Muscle layer of colon (tissue), 2 donors: ENCODE measurements at regions not wholly inside any gene's neighbourhood (a gene's known extent, or its start where the extent isn't known, plus 50 kb on each side); places are given as distances from the start of the nearest gene placed in this dataset.
"Not testable (repeated sequence)": the region's sequence is repeated elsewhere in the genome, so short reads cannot be mapped to it uniquely, and the experiment has no call there.

Experiments
- H3K27ac ChIP-seq: one replicate; pipeline ENCODE4 v1.7.0; 2013; ENCODE audit warnings: low read depth, mild to moderate bottlenecking, low read length, moderate library complexity
- H3K27me3 ChIP-seq, 2 donors: one replicate each; pipeline ENCODE4 v1.7.0; 2013; ENCODE audit warnings: low read length in 2 of 2, mild to moderate bottlenecking in 2 of 2; ENCODE audit not compliant: insufficient read depth in 2 of 2, control insufficient read depth in 1 of 2
- H3K36me3 ChIP-seq: one replicate; pipeline ENCODE4 v1.7.0; 2013; ENCODE audit warnings: mild to moderate bottlenecking, low read length; ENCODE audit not compliant: insufficient read depth
- H3K4me1 ChIP-seq: one replicate; pipeline ENCODE4 v1.7.0; 2013; ENCODE audit warnings: mild to moderate bottlenecking, low read length; ENCODE audit not compliant: insufficient read depth
- H3K4me3 ChIP-seq, 2 donors: one replicate each; pipeline ENCODE4 v1.7.0; 2013; ENCODE audit warnings: low read length in 2 of 2, low read depth in 1 of 2, mild to moderate bottlenecking in 1 of 2, moderate library complexity in 1 of 2
- H3K9ac ChIP-seq: one replicate; pipeline ENCODE4 v1.7.0; 2013; ENCODE audit warnings: low read length
- H3K9me3 ChIP-seq: one replicate; pipeline ENCODE4 v1.7.0; 2013; ENCODE audit warnings: mild to moderate bottlenecking, low read length
- donor health status: abdominal sarcoma.
- donor health status: Adenocarcinoma of cecum.

DNA sequence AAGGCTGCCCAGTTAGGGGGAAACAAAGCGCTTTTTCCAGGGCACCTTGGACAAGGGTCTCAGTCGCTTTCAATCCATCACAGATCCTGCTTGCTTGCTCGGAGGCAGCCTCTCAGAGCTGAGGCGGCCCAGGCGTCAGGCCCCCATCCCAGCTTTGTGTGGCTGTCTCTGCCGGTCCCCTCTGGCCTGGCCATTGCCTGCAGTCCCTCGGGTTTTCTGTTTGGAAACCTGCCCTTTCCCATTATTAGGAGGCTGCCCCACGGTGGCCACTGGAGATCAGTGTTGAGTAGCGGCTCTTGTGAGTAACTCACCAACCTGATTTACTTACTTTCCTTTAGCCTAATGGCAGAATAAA lies 216.1 kb downstream of the GLRX3 start:
- H3K4me1 ChIP-seq: no peaks in the 10 kb centered on the region
- no peaks in the 10 kb centered on the region for H3K36me3 ChIP-seq
- no peak overlapping the region for H3K9ac ChIP-seq
- H3K27ac ChIP-seq: no peak overlapping the region
- no peaks in the 10 kb centered on the region for H3K9me3 ChIP-seq
- H3K4me3 ChIP-seq: no peak overlapping the region
- no peaks in the 10 kb centered on the region for H3K27me3 ChIP-seq

DNA sequence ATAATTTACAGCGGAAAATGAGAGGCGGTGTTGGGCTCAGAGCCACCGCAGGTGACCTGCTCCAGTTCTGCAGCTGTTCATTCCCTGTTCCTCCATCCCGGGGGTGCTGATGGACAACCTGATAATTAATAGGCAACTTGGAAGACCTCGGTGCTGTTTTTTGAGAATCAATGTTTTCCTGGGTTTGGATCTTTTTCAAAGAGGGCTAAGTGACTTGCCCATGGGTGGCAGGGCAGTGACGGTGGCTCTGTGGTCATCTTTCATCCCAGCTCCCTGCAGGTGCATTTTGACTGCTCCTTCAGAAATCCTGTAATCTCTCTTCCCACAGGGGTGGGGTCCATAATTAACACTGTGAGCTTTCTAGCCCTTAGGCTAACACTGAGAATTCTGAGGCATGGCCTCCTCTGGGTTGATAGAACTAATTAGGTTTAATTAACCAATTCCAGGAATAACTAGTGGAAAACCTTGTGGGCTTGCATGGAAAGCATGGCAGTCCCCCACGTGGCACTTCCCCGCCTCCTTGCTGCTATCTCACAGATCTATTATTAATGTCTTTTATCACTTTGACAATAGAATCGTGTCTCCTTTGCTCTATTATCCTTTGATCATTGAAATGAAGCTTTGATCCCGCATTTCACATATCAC lies 217.9 kb downstream of the GLRX3 start:
- Histone ChIP-seq H3K27me3 (no peaks in the 10 kb centered on the region), H3K4me3 (no peak overlapping the region), H3K9me3 (no peaks in the 10 kb centered on the region), H3K9ac (no peak overlapping the region), H3K36me3 (no peaks in the 10 kb centered on the region), H3K4me1 (no peaks in the 10 kb centered on the region), H3K27ac (no peak overlapping the region)

DNA sequence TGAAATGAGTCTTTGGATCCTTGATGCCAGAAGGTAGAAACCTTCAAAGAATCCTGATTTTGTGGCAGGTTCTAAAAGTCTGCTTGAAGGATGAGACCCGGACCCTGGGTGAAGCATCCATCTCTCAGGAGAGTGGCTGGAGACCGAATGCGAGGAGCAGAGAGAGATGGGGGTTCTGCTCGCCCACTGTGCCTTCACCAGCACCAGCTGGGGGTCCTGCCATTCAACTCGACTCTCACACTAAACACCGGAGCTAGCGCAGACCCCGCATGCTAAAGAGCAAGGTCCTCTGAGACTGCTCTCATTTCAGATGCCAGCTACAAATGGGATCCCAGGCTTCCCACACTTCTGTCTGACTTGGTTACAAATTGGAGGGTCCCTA lies 218.4 kb downstream of the GLRX3 start:
- H3K4me3 ChIP-seq: no peak overlapping the region
- H3K36me3 ChIP-seq: no peaks in the 10 kb centered on the region
- no peaks in the 10 kb centered on the region for H3K9me3 ChIP-seq
- no peaks in the 10 kb centered on the region for H3K27me3 ChIP-seq
- no peak overlapping the region for H3K27ac ChIP-seq
- no peaks in the 10 kb centered on the region for H3K4me1 ChIP-seq
- no peak overlapping the region for H3K9ac ChIP-seq

DNA sequence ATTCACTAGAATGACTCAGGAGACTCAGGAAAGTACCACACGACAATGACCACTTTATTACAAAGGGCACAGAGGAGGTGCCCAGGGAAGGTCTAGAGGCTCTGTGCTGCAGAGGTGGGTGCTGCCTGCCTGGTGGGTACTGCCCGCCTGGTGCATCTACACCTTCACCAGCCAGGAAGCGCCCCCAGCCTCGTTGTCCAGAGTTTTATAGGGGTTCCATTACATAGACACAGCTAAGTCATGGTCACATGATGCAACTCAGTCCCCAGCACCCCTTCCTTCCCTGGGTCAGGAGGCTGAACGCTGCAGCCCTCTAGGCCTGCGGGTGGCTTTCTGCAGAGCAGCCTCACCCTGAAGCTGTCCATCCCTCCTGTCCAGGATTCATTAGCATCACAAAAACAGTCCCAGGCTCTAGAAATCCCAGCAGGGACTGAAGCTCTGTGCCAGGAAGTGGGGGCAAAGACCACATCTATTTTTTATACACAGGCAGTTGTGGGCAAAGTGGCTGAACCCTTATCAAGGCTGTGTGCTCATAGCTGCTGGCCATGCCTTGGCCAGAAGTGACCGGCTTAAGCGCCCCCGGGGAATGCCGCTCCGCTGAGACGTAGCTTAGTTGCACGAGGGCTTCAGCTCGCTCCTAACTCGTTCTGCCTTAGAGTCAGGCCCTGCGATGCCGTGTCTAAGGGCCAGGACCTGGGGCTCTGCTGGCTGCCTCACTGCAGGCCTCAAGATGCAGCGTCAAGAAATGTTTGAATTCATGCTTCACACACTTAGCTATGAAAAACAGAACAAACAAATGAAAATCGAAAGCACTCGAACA lies 219.0 kb downstream of the GLRX3 start:
- H3K4me3 ChIP-seq: no peak overlapping the region
- no peaks in the 10 kb centered on the region for H3K9me3 ChIP-seq
- no peaks in the 10 kb centered on the region for H3K36me3 ChIP-seq
- no peak overlapping the region for H3K9ac ChIP-seq
- H3K27ac ChIP-seq: no peak overlapping the region
- H3K27me3 ChIP-seq: no peaks in the 10 kb centered on the region
- H3K4me1 ChIP-seq: no peaks in the 10 kb centered on the region

DNA sequence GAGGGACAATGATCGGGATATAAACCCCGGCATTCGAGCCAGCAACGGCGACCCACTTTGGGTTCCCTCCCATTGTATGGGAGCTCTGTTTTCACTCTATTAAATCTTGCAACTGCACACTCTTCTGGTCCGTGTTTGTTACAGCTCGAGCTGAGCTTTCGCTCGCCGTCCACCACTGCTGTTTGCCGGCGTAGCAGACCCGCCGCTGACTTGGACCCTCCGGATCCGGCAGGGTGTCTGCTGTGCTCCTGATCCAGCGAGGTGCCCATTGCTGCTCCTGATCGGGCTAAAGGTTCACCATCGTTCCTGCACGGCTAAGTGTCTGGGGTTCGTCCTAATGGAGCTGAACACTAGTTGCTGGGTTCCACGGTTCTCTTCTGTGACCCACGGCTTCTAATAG lies 220.2 kb downstream of the GLRX3 start:
- H3K4me3 ChIP-seq, H3K27me3 ChIP-seq, H3K9me3 ChIP-seq, H3K36me3 ChIP-seq, H3K4me1 ChIP-seq, H3K9ac ChIP-seq, H3K27ac ChIP-seq: not testable (repeated sequence)

DNA sequence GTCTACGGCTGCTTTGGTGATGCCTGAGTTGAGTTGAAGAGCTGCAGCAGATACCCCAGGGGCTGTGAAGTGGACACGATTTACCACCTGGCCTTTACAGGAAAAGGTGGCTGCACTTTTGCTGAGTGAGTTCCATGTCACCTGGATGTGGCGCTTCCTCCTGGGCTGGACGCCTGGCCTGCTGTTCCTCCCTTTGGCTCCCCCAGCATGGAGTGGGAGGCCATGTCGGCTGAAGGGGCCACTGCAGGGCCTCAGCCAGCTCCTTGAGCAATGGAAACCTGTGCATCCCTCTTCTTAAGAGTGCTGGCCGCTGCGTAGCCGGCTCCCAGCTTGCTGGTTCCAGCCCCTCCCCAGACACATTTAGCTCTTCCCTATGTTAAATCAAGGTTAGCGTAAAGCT lies 221.0 kb downstream of the GLRX3 start:
- no peaks in the 10 kb centered on the region for H3K9me3 ChIP-seq
- no peaks in the 10 kb centered on the region for H3K36me3 ChIP-seq
- H3K4me1 ChIP-seq: peaks cover 5% of the 10 kb centered on the region
- no peak overlapping the region for H3K9ac ChIP-seq
- H3K27ac ChIP-seq: no peak overlapping the region
- no peaks in the 10 kb centered on the region for H3K27me3 ChIP-seq
- no peak overlapping the region for H3K4me3 ChIP-seq

DNA sequence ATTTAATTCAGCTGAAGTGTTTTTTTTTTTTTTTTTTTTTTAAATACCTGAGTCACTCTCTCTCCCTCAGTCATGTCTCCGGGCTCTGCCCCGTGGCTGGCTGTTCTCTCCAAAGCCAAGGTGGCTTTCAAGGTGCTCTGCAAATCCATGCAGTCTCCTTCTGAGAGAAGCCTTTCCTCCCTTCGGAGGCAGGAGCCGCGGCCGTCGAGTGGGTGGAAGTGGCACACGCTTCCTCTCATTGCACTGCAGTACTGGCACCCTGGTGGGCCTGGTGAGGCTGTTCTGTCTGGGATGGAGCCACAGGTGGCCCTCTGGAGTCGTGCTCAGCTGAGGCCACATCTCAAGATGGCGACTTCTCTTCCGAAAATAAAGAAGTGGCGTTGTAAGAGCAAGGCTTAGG lies 221.8 kb downstream of the GLRX3 start:
- Histone ChIP-seq H3K4me3 (no peak overlapping the region), H3K9me3 (no peaks in the 10 kb centered on the region), H3K9ac (no peak overlapping the region), H3K27me3 (no peaks in the 10 kb centered on the region), H3K4me1 (peaks cover 9% of the 10 kb centered on the region), H3K27ac (no peak overlapping the region), H3K36me3 (no peaks in the 10 kb centered on the region)

DNA sequence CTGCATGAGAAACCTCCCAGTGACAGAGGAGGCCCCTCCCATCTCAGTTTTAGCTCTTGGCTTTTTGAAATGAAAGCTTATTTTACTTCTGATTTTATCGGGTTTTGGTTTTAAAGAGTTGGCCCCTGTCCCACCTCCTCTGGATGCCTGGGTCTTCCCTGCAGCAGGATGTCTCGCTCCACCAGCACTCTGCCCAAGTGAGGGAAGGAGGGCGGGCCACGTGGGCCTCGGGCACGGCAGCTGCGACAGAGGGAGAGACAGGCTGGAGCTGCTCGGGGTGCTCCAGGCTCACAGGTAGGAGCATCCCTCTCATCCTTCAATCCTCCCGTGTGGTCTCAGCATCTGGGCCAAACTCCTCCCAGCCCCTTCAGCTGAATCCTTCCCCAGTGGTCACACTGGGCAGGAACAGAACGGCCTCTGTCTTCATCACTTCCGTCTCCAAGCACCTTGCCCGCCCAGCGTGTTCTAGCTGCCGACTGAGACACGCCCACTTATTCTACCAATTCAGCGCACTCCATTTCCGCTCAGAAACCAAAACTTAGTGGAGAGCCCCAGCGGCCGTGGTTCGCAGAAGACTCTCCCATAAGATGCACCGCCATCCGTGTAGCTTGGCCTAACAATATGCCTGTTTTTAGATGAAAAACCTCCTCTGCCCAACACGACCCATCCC lies 222.9 kb downstream of the GLRX3 start:
- Histone ChIP-seq H3K9me3 (no peaks in the 10 kb centered on the region), H3K36me3 (no peaks in the 10 kb centered on the region), H3K4me1 (peaks cover 9% of the 10 kb centered on the region), H3K4me3 (no peak overlapping the region), H3K27ac (no peak overlapping the region), H3K9ac (no peak overlapping the region), H3K27me3 (no peaks in the 10 kb centered on the region)

DNA sequence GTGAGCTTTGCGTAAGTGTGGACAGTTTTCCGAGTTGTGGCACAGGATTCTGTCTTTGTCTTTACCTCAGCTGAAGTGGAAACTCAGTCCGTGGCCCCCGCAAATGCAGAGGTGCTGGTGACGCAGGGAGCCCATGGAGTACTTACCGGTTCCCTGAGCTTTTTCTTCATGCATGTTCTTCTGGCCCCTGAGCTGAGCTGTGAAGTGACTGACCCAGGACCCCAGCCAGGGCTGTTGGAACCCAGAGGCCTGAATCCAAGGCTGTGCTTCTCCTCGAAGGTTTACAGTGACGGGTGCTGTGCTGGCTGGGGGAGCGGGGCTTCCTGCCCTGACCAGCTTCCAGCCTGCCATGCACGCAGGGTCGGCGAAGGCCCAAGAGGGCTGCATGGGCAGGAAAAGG lies 223.5 kb downstream of the GLRX3 start:
- no peaks in the 10 kb centered on the region for H3K27me3 ChIP-seq
- H3K4me3 ChIP-seq: no peak overlapping the region
- H3K4me1 ChIP-seq: peaks cover 9% of the 10 kb centered on the region
- H3K9ac ChIP-seq: no peak overlapping the region
- no peaks in the 10 kb centered on the region for H3K9me3 ChIP-seq
- H3K27ac ChIP-seq: no peak overlapping the region
- no peaks in the 10 kb centered on the region for H3K36me3 ChIP-seq

DNA sequence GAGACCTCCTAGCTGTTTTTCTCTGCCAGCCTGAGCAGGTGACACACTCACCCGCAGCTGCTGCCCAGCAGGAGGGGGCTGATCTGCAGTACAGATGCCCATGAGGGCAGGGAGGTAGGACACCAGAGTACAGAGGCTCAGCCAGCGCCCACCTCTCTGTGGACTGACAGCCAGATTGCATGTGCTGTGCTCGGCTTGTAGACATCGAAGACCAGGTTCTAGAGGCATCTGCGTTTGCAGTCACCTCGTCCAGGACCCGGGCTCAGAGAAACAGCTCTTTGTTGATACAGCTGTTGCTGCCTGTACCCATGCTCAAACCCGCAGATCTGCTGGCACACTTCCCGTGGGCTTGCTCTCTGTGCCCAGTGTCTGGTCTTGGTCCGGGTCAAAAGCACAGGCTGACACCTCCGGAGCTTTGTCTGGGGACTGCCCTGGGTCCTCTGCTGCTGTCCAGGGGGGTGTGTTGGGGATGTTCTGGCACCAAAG lies 224.7 kb downstream of the GLRX3 start:
- Histone ChIP-seq H3K27ac (no peak overlapping the region), H3K4me3 (no peak overlapping the region), H3K27me3 (no peaks in the 10 kb centered on the region), H3K9me3 (no peaks in the 10 kb centered on the region), H3K36me3 (no peaks in the 10 kb centered on the region), H3K4me1 (peaks cover 9% of the 10 kb centered on the region), H3K9ac (no peak overlapping the region)

DNA sequence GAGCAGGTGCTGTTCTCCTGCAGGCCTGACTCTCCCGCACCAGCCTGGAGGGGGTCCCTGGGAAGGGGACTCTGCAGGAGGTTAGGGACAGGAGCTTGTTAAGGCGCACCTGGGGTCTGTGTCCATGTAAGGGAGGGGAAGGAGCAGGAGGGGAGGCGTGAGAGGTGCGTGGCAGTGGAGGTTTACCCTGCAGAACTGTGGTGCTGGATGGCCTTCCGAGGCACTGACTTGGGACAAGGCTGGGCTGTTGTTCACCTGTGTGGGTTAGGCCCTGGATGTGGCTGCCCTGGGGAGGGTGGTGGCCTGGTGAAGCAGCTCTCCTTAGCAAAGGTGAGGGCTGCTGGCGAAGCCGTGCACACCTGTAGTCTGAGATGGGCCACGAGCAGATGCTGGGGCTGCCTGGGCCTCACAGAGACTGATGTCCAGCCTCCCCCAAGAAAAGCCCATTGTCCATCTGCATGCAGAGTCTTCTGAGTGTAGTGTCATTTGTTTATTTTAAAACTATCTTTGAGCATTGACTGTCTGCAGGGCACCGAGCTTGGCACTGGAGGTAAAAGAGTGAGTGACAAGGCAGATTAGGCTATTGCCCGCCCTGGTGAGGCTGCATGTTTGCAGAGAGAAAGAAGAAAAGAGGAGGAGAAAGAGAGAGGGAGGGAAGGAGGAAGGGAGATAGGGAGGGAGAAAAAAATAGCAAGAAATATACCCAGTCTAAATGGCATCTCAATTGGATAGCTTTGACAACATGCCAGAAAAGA lies 225.3 kb downstream of the GLRX3 start:
- Histone ChIP-seq H3K4me1 (peaks cover 9% of the 10 kb centered on the region), H3K27me3 (no peaks in the 10 kb centered on the region), H3K9me3 (no peaks in the 10 kb centered on the region), H3K36me3 (no peaks in the 10 kb centered on the region), H3K27ac (no peak overlapping the region), H3K4me3 (no peak overlapping the region), H3K9ac (no peak overlapping the region)
